ENCODE measurements at regions not wholly inside any gene's neighbourhood (a gene's known extent, or its start where the extent isn't known, plus 50 kb on each side); places are given as distances from the start of the nearest gene placed in this dataset.

- H3K27ac ChIP-seq (ENCODE audit: insufficient read depth, low read length) = no peak overlapping the region
- H2BK20ac ChIP-seq (ENCODE audit: low read depth, low read length) = 0 out of 2 replicates have a peak overlapping the region, but pooled peaks have one; percentile 32
- peak overlapping the region; percentile 94 for H3K4me2 ChIP-seq (ENCODE audit: low read depth, low read length)
- H2AK9ac ChIP-seq (replicated peaks; ENCODE audit: low read depth, low read length, poor library complexity) = no peak overlapping the region
- H2AFZ ChIP-seq (replicated peaks; ENCODE audit: low read length, poor library complexity) = no peak overlapping the region
- H3K4ac ChIP-seq (ENCODE audit: low read depth, low read length) = no peak overlapping the region
- peak; percentile 60 for ATAC-seq (ENCODE audit: low read depth)
- H2AK5ac ChIP-seq (ENCODE audit: low read depth, low read length) = no peak overlapping the region
- ChIA-PET CTCF (no interaction called here), POLR2A (ENCODE audit: unreplicated experiment) (no interaction called here)
- H4K20me1 ChIP-seq (ENCODE audit: insufficient read depth, low read length) = no peaks in the 10 kb centered on the region
- no peak overlapping the region for H3K14ac ChIP-seq (replicated peaks; ENCODE audit: low read depth, low read length)
- H3K27me3 ChIP-seq (ENCODE audit: control insufficient read depth, insufficient read depth, low read length) = no peaks in the 10 kb centered on the region
- intact Hi-C loops (cut with micrococcal nuclease) (no loop called here), dilution Hi-C loops (cut with HindIII; ENCODE audit: low sequenced_read_pairs, unreplicated experiment) (no loop called here), in situ Hi-C loops (cut with MboI; ENCODE audit: low sequenced_read_pairs) (no loop called here)
- H3K18ac ChIP-seq (ENCODE audit: low read depth, low read length) = peak overlapping the region; percentile 79
- H3K9me1 ChIP-seq (ENCODE audit: insufficient read depth, low read length) = no peaks in the 10 kb centered on the region
- H2BK15ac ChIP-seq (ENCODE audit: low read depth, low read length) = no peak overlapping the region
- no peak for TF ChIP-seq NFE2L2 (IDR thresholded peaks at IDR 0.05; ENCODE audit: low read depth, low read length)
- no peak for TF ChIP-seq MAFK (IDR thresholded peaks at IDR 0.05; ENCODE audit: low read depth, low read length)
- TF ChIP-seq POLR2A (IDR thresholded peaks at IDR 0.05; ENCODE audit: low read depth, low read length) = no peak
- TF ChIP-seq CHD1 (IDR thresholded peaks at IDR 0.05; ENCODE audit: low read depth, low read length) = no peak
- no peak for TF ChIP-seq RCOR1 (IDR thresholded peaks at IDR 0.05; ENCODE audit: insufficient replicate concordance, low read length)
- no peak for TF ChIP-seq ELK1 (IDR thresholded peaks at IDR 0.05; ENCODE audit: borderline replicate concordance, low read depth, low read length)
- no peak for TF ChIP-seq USF2 (IDR thresholded peaks at IDR 0.05; ENCODE audit: low read depth, low read length)
- TF ChIP-seq FOS (IDR thresholded peaks at IDR 0.05; ENCODE audit: low read depth, low read length) = no peak
- TF ChIP-seq CTCF (conservative IDR thresholded peaks at IDR 0.05; ENCODE audit: low read depth, low read length) = no peak
- TF ChIP-seq MXI1 (IDR thresholded peaks at IDR 0.05; ENCODE audit: borderline replicate concordance, low read depth, low read length) = no peak
- TF ChIP-seq MAZ (IDR thresholded peaks at IDR 0.05; ENCODE audit: borderline replicate concordance, low read depth, low read length) = no peak
- TF ChIP-seq CEBPB (IDR thresholded peaks at IDR 0.05; ENCODE audit: low read depth, low read length) = no peak
- no peak for TF ChIP-seq SMC3 (IDR thresholded peaks at IDR 0.05; ENCODE audit: low read depth, low read length)
- no peak overlapping the region; a peak in 1 of 4 replicates for H4K8ac ChIP-seq (ENCODE audit: low read depth in 2 of 2, low read length in 2 of 2)
- no peaks in the 10 kb centered on the region for H3K9me3 ChIP-seq (ENCODE audit: control insufficient read depth, insufficient read depth, low read length)
- no peak overlapping the region for H3K9ac ChIP-seq (ENCODE audit: low read depth, low read length)
- no peaks in the 10 kb centered on the region for H3K79me1 ChIP-seq (ENCODE audit: low read depth in 1 of 2, low read length in 2 of 2)
- no TSS peak for BruUV-seq (replicated peaks)
- no peak overlapping the region for H2BK120ac ChIP-seq (ENCODE audit: low read depth, low read length)
- H3K36me3 ChIP-seq (ENCODE audit: control insufficient read depth, insufficient read depth, low read length) = no peaks in the 10 kb centered on the region
- no CpG with 5 or more reads among the region's 2 CpGs for WGBS, 2 experiments (ENCODE audit: extremely low coverage in 2 of 2, insufficient read length in 1 of 2)
- H4K5ac ChIP-seq (ENCODE audit: low read depth, low read length) = peak overlapping the region; percentile 31; the same call in 1 of the 2 replicates
- peaks cover 3% of the 10 kb centered on the region; the same call in 1 of the 2 replicates for H3K4me1 ChIP-seq (ENCODE audit: control insufficient read depth, insufficient read depth, low read length)
- peak; percentile 23 for DNase-seq
- H3K4me3 ChIP-seq (ENCODE audit: insufficient read depth, low read depth, low read length) = peak overlapping the region; percentile 18; the same call in 1 of the 2 replicates
- no peak overlapping the region for H3K23ac ChIP-seq (ENCODE audit: low read depth, low read length)
- no peak overlapping the region; the same call in 1 of the 2 replicates for H3K56ac ChIP-seq (ENCODE audit: extremely low read depth, insufficient read depth, low read length)
- no peak overlapping the region for H2BK5ac ChIP-seq (ENCODE audit: low read depth, low read length, poor library complexity, severe bottlenecking)
- H4K91ac ChIP-seq (ENCODE audit: insufficient read depth, low read depth, low read length) = no peak overlapping the region
These were observed 212.4 kb upstream of the ZBTB20 start for GRCh38 chr3:115359536-115359935.
